ENCODE measurements at regions not wholly inside any gene's neighbourhood (a gene's known extent, or its start where the extent isn't known, plus 50 kb on each side); places are given as distances from the start of the nearest gene placed in this dataset.

DNA sequence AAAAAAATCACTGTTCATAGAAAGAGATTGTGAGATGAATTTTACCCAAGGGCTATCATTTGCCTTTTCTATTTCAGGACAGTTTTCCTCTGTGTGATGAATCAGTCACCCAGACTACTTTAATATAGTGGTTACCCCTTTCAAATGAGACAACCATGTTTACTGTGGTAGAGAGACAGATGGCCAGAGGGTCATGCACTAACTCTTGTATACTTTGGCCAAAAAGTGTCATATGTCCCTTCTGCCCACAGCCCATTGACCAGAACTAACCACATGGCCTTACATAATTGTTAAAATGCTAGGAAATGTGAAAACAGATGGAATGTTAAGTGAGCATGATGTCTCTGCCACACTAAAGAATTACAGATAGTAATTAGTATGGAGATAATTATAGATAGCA, 498.7 kb downstream of the DACH1 start (continued):
- TF ChIP-seq, protein P1, sequence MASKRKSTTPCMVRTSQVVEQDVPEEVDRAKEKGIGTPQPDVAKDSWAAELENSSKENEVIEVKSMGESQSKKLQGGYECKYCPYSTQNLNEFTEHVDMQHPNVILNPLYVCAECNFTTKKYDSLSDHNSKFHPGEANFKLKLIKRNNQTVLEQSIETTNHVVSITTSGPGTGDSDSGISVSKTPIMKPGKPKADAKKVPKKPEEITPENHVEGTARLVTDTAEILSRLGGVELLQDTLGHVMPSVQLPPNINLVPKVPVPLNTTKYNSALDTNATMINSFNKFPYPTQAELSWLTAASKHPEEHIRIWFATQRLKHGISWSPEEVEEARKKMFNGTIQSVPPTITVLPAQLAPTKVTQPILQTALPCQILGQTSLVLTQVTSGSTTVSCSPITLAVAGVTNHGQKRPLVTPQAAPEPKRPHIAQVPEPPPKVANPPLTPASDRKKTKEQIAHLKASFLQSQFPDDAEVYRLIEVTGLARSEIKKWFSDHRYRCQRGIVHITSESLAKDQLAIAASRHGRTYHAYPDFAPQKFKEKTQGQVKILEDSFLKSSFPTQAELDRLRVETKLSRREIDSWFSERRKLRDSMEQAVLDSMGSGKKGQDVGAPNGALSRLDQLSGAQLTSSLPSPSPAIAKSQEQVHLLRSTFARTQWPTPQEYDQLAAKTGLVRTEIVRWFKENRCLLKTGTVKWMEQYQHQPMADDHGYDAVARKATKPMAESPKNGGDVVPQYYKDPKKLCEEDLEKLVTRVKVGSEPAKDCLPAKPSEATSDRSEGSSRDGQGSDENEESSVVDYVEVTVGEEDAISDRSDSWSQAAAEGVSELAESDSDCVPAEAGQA (IDR thresholded peaks at IDR 0.05; ENCODE audit: low read depth): no peak
- TF ChIP-seq, protein P1 (CRISPR knock-in tag; IDR thresholded peaks at IDR 0.05; ENCODE audit: borderline replicate concordance): no peak
- TF ChIP-seq NR3C1 (CRISPR knock-in tag; IDR thresholded peaks at IDR 0.05) (no peak), ZNF264 (CRISPR knock-in tag; IDR thresholded peaks at IDR 0.05) (no peak), GATA4 (IDR thresholded peaks at IDR 0.05; ENCODE audit: borderline replicate concordance, low read depth) (no peak), RNF2 (conservative IDR thresholded peaks at IDR 0.05; ENCODE audit: low read depth) (no peak), NCOA5 (CRISPR knock-in tag; IDR thresholded peaks at IDR 0.05) (no peak), SUZ12 (IDR thresholded peaks at IDR 0.05; ENCODE audit: low read depth, low read length) (no peak), KDM6A (CRISPR knock-in tag; IDR thresholded peaks at IDR 0.05; ENCODE audit: low read depth) (no peak)
- TF ChIP-seq, protein P2, sequence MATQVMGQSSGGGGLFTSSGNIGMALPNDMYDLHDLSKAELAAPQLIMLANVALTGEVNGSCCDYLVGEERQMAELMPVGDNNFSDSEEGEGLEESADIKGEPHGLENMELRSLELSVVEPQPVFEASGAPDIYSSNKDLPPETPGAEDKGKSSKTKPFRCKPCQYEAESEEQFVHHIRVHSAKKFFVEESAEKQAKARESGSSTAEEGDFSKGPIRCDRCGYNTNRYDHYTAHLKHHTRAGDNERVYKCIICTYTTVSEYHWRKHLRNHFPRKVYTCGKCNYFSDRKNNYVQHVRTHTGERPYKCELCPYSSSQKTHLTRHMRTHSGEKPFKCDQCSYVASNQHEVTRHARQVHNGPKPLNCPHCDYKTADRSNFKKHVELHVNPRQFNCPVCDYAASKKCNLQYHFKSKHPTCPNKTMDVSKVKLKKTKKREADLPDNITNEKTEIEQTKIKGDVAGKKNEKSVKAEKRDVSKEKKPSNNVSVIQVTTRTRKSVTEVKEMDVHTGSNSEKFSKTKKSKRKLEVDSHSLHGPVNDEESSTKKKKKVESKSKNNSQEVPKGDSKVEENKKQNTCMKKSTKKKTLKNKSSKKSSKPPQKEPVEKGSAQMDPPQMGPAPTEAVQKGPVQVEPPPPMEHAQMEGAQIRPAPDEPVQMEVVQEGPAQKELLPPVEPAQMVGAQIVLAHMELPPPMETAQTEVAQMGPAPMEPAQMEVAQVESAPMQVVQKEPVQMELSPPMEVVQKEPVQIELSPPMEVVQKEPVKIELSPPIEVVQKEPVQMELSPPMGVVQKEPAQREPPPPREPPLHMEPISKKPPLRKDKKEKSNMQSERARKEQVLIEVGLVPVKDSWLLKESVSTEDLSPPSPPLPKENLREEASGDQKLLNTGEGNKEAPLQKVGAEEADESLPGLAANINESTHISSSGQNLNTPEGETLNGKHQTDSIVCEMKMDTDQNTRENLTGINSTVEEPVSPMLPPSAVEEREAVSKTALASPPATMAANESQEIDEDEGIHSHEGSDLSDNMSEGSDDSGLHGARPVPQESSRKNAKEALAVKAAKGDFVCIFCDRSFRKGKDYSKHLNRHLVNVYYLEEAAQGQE (IDR thresholded peaks at IDR 0.05; ENCODE audit: borderline replicate concordance in 1 of 2, low read depth in 1 of 2, low read length in 2 of 2): no peak
- TF ChIP-seq, protein P3, sequence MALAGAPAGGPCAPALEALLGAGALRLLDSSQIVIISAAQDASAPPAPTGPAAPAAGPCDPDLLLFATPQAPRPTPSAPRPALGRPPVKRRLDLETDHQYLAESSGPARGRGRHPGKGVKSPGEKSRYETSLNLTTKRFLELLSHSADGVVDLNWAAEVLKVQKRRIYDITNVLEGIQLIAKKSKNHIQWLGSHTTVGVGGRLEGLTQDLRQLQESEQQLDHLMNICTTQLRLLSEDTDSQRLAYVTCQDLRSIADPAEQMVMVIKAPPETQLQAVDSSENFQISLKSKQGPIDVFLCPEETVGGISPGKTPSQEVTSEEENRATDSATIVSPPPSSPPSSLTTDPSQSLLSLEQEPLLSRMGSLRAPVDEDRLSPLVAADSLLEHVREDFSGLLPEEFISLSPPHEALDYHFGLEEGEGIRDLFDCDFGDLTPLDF (CRISPR knock-in tag; IDR thresholded peaks at IDR 0.05): no peak
